Ishikawa (cell line): ENCODE measurements at regions not wholly inside any gene's neighbourhood (a gene's known extent, or its start where the extent isn't known, plus 50 kb on each side); places are given as distances from the start of the nearest gene placed in this dataset.

Source experiments
- CEBPB ChIP-seq: IDR thresholded peaks from 2 replicates; pipeline ENCODE4 v1.6.1; 2012
- CREB1 ChIP-seq: IDR thresholded peaks from 2 replicates; pipeline ENCODE4 v1.6.1; 2012; ENCODE audit warnings: low read depth
- EGR1 ChIP-seq: IDR thresholded peaks from 2 replicates; pipeline ENCODE4 v1.6.1; 2012
- EP300 ChIP-seq: IDR thresholded peaks from 2 replicates; pipeline ENCODE4 v1.6.1; 2012; ENCODE audit warnings: borderline replicate concordance
- FOXM1 ChIP-seq: IDR thresholded peaks from 2 replicates; pipeline ENCODE4 v1.6.1; 2012; ENCODE audit warnings: low read depth, borderline replicate concordance
- MAX ChIP-seq: IDR thresholded peaks from 2 replicates; pipeline ENCODE4 v1.6.1; 2012
- NFIC ChIP-seq: IDR thresholded peaks from 2 replicates; pipeline ENCODE4 v1.6.1; 2012
- RAD21 ChIP-seq: IDR thresholded peaks from 2 replicates; pipeline ENCODE4 v1.6.1; 2012; ENCODE audit warnings: low read depth
- REST ChIP-seq: IDR thresholded peaks from 2 replicates; pipeline ENCODE4 v1.6.1; 2012; ENCODE audit warnings: low read depth, mild to moderate bottlenecking
- TAF1 ChIP-seq: IDR thresholded peaks from 2 replicates; pipeline ENCODE4 v1.6.1; 2012; ENCODE audit warnings: low read depth, mild to moderate bottlenecking
- TCF12 ChIP-seq: IDR thresholded peaks from 2 replicates; pipeline ENCODE4 v1.6.1; 2012; ENCODE audit warnings: low read depth
- TEAD4 ChIP-seq: IDR thresholded peaks from 2 replicates; pipeline ENCODE4 v1.6.1; 2012
- USF1 ChIP-seq: IDR thresholded peaks from 2 replicates; pipeline ENCODE4 v1.6.1; 2012
- YY1 ChIP-seq: IDR thresholded peaks from 2 replicates; pipeline ENCODE4 v1.6.1; 2012; ENCODE audit warnings: low read depth
- ZBTB7A ChIP-seq: IDR thresholded peaks from 2 replicates; pipeline ENCODE4 v1.6.1; 2012; ENCODE audit warnings: low read depth

- TF ChIP-seq MAX = no peak
- TF ChIP-seq TCF12 = no peak
- no peak for TF ChIP-seq USF1
- no peak for TF ChIP-seq REST
- TF ChIP-seq CEBPB = no peak
- TF ChIP-seq FOXM1 = no peak
- no peak for TF ChIP-seq ZBTB7A
- no peak for TF ChIP-seq EGR1
- TF ChIP-seq TEAD4 = no peak
- TF ChIP-seq RAD21 = no peak
- TF ChIP-seq YY1 = no peak
- TF ChIP-seq TAF1 = no peak
- TF ChIP-seq EP300 = no peak
- no peak for TF ChIP-seq NFIC
- TF ChIP-seq CREB1 = no peak
Observed at GRCh38 chr5:145588558-145588957, 246.6 kb downstream of the PRELID2 start.

- TF ChIP-seq CREB1 = no peak
- no peak for TF ChIP-seq MAX
- no peak for TF ChIP-seq REST
- no peak for TF ChIP-seq NFIC
- no peak for TF ChIP-seq TAF1
- no peak for TF ChIP-seq CEBPB
- no peak for TF ChIP-seq FOXM1
- TF ChIP-seq TEAD4 = no peak
- TF ChIP-seq EGR1 = no peak
- no peak for TF ChIP-seq USF1
- no peak for TF ChIP-seq TCF12
- TF ChIP-seq RAD21 = no peak
- no peak for TF ChIP-seq EP300
- no peak for TF ChIP-seq YY1
- TF ChIP-seq ZBTB7A = no peak
Observed at GRCh38 chr5:145588113-145588512, 247.0 kb downstream of the PRELID2 start.

GRCh38 chr5:145587710-145588109 lies 247.4 kb downstream of the PRELID2 start:
- TF ChIP-seq NFIC (no peak), TCF12 (no peak), FOXM1 (no peak), USF1 (no peak), TEAD4 (no peak), CEBPB (no peak), MAX (no peak), EP300 (no peak), EGR1 (no peak), REST (no peak), YY1 (no peak), CREB1 (no peak), RAD21 (no peak), ZBTB7A (no peak), TAF1 (no peak)

GRCh38 chr5:145587308-145587672 lies 247.9 kb downstream of the PRELID2 start:
- TF ChIP-seq CREB1 (no peak), NFIC (no peak), CEBPB (no peak), EP300 (no peak)
